A673 (cell line): ENCODE measurements at regions not wholly inside any gene's neighbourhood (a gene's known extent, or its start where the extent isn't known, plus 50 kb on each side); places are given as distances from the start of the nearest gene placed in this dataset.

Source experiments
- CTCF ChIP-seq: fragments of 300-800, 200-600 bp; sonication (generic); conservative IDR thresholded peaks from 2 replicates; pipeline ENCODE4 v1.5.1; 2017; ENCODE audit warnings: low read depth, mild to moderate bottlenecking, antibody characterized with exemption, low read length, moderate library complexity, mixed read lengths
- EZH2 ChIP-seq: fragments of 200-600 bp; sonication (generic); IDR thresholded peaks from 2 replicates; pipeline ENCODE4 v1.6.1; 2017; ENCODE audit warnings: borderline replicate concordance, low read depth, mild to moderate bottlenecking, mixed read lengths, antibody characterized with exemption, low read length; ENCODE audit not compliant: poor library complexity, severe bottlenecking

- TF ChIP-seq CTCF, result no peak
- no peak for TF ChIP-seq EZH2
Observed at GRCh38 chr2:205849136-205849535, 166.8 kb downstream of the NRP2 start.
